GM12874 (cell line): ENCODE measurements at regions not wholly inside any gene's neighbourhood (a gene's known extent, or its start where the extent isn't known, plus 50 kb on each side); places are given as distances from the start of the nearest gene placed in this dataset.

Source experiments
- TF ChIP-seq, protein P1 (sequence below): IDR thresholded peaks from 2 replicates; pipeline ENCODE4 v1.5.1; 2011; ENCODE audit warnings: low read depth, mild to moderate bottlenecking, control low read depth, low read length, moderate library complexity; ENCODE audit not compliant: insufficient read depth

DNA sequence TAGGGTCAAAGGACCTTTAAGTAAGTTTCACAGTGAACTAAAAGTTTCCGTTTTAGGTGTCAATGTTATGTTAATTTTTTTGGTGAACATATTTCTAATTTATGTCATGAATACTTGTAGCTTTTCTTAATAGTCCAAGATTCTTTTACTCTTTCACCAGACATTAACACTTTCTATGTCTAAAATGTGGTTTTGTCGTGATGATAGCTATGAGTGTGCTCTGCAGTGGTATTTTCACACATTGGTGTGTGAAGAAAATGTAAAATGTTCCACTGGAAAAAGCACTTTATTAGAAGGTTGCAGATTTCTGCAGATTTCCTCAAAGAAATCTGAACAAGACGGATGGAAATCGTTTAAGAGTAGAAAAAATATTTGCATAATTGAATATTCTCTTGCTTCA is 561.0 kb upstream of the ANKRD30A start:
- TF ChIP-seq, protein P1, sequence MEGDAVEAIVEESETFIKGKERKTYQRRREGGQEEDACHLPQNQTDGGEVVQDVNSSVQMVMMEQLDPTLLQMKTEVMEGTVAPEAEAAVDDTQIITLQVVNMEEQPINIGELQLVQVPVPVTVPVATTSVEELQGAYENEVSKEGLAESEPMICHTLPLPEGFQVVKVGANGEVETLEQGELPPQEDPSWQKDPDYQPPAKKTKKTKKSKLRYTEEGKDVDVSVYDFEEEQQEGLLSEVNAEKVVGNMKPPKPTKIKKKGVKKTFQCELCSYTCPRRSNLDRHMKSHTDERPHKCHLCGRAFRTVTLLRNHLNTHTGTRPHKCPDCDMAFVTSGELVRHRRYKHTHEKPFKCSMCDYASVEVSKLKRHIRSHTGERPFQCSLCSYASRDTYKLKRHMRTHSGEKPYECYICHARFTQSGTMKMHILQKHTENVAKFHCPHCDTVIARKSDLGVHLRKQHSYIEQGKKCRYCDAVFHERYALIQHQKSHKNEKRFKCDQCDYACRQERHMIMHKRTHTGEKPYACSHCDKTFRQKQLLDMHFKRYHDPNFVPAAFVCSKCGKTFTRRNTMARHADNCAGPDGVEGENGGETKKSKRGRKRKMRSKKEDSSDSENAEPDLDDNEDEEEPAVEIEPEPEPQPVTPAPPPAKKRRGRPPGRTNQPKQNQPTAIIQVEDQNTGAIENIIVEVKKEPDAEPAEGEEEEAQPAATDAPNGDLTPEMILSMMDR: no peak

DNA sequence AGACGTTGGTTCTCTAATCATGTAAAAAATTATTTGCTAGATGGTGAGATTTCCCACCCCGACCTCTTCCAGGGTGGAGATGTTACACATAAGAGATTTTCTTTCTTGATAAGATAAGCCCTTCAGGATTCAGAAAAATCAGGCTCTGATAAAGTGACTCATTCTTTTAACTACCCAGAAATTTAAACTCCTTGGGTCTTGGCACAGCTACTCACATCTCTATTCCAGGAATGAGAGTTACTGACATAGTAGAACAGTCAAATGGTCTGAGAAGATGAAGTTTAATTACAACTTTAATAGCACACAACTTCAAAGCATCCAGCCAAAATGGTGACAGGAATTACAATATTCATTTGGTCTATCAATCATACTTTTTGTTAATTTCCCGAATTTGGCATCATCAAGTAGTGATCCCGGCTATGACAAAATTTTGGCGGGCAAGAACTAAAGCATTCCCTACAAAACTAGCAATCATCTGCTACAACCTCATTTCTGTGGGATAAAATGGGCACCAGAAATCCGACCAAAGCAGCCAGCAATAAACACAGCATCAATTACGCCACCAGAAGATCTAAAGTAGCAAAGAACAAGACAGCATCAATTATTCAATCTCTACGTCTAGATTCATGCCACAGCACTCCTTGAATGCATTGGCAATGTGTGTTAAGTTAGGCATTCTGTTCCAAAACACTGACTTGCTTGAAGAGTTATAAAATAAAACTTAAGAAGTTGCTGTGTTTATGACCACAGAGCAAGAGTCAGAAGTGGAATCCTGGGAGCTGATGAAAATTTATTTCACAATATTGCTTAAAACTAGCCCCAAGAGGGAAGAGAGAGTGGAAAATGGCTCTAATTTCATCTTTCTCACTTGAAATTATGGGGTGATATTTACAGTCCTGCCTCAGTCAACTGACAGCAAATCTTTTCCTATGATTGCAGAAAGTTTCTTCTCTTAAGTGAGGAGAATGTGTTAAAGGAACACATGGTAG is 565.7 kb upstream of the ANKRD30A start:
- TF ChIP-seq, protein P1: no peak

DNA sequence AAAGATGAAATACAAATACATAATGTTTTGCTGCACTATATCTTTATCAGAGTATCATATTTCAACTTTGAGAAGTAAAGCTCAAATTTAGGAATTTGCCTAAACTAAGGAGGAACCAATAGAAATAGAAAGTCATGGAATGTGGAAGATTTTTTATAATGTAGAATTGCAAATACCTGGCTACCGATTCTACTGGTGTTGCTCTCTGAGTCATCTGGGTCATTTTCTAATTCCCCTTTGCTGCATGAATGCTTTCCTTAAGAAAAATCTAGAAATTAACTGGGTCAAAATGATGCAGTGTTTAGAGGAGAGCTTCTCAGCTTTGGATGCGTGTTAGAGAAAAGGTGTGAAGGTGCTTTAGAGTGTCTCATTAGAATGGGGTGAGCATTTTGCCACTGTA is 568.9 kb upstream of the ANKRD30A start:
- TF ChIP-seq, protein P1: no peak

DNA sequence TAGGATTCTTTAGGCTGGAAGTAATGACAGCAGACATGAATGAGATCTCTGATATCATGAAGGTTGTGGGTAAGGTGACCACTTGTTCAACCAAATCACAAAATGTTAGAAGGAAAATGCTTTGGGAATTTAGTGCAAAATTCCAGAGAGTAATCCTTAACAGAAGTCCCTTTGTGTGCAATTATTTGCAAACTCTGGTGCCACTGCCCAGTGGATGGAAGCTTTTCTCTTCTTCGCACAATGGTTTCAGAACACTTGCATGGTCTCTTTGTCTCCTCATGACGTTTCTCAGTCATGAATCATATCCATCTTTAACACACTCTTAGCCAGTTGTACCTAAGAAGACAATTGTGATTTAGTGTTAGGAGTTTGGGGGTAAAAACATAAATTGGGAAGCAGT is 570.4 kb upstream of the ANKRD30A start:
- TF ChIP-seq, protein P1: no peak

DNA sequence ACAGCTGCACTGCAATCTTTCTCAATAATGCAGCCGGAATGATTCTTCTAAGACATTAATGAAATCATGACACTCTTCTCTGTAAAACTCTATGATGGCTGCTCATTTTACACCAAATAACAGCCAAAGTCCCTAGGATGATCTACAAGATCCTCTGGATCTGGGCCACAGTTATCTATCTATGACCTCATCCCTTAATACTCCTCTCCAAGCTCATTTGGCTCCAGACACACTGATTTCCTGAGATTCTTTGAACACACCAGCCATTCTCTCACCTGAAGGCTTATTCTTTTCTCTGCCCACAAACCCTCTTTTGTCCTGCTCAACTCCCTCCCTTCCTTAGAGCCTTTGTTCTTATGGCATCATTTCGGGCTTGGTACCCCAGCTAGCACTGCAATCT is 577.4 kb upstream of the ANKRD30A start:
- TF ChIP-seq, protein P1: no peak

DNA sequence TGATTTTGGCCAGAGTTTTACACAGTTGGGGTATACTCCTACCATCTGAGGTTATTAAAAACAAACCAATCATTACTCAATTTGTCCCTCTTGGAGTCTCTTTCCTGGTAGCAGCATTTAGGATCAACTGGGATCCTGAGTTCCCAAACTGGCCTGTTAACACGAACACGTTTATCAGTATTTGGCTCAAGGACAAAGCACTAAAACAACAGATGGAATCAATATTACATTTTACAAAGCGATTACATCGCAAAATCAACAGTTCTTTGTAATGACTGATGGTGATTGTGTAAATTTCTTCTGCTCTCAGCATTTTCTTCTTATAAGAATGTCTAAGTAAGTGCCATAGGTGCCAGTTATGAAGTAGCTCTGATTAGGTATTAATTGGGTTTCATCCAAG is 582.9 kb upstream of the ANKRD30A start:
- TF ChIP-seq, protein P1: no peak

DNA sequence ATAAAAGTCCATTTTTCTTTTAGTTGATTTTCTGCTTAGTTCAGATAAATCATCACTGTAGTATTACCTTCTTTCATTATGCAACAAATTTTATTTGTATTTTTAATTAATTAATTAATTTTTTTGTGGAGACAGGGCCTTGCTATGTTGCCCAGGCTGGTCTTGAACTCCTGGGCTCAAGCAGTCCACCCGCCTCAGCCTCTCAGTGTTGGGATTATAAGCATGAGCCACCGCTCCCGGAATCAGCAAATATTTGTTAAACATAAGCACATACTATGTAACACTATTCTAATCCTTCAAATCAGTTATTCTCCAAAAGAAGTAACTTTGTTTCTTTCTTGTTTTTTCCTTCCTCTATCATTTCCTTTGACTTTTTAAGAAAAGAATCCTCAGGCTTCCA is 584.8 kb upstream of the ANKRD30A start:
- TF ChIP-seq, protein P1: no peak
